H9 (cell line): ENCODE measurements at regions not wholly inside any gene's neighbourhood (a gene's known extent, or its start where the extent isn't known, plus 50 kb on each side); places are given as distances from the start of the nearest gene placed in this dataset.

Experiments used
- DNase-seq: peaks from one replicate; pipeline ENCODE4 v3.0.0-alpha.2; 2017
- H2AFZ ChIP-seq: one replicate; pipeline ENCODE4 v1.6.1; 2013; ENCODE audit warnings: mild to moderate bottlenecking, low read length, control low read depth, moderate library complexity
- H2AK5ac ChIP-seq: 2 replicates; pipeline ENCODE4 v1.6.1; 2013; ENCODE audit warnings: low read length, control low read depth, mixed read lengths; ENCODE audit not compliant: insufficient read length
- H2BK120ac ChIP-seq: one replicate; pipeline ENCODE4 v1.6.1; 2013; ENCODE audit warnings: low read depth, mild to moderate bottlenecking, low read length, control low read depth, inconsistent platforms; ENCODE audit not compliant: poor library complexity, severe bottlenecking
- H2BK12ac ChIP-seq: 2 replicates; pipeline ENCODE4 v1.6.1; 2013; ENCODE audit warnings: low read length, control low read depth, mixed read lengths, low read depth; ENCODE audit not compliant: insufficient read length
- H2BK15ac ChIP-seq: 2 replicates; pipeline ENCODE4 v1.6.1; 2013; ENCODE audit warnings: low read depth, low read length, control low read depth
- H2BK20ac ChIP-seq: one replicate; pipeline ENCODE4 v1.6.1; 2013; ENCODE audit warnings: low read depth, mild to moderate bottlenecking, low read length, control low read depth, inconsistent platforms; ENCODE audit not compliant: poor library complexity, severe bottlenecking
- H2BK5ac ChIP-seq: 2 replicates; pipeline ENCODE4 v1.6.1; 2013; ENCODE audit warnings: low read length, control low read depth, mixed read lengths; ENCODE audit not compliant: insufficient read length
- H3K14ac ChIP-seq: 2 replicates; pipeline ENCODE4 v1.6.1; 2013; ENCODE audit warnings: low read length, control low read depth; ENCODE audit not compliant: insufficient read depth
- H3K18ac ChIP-seq: 2 replicates; pipeline ENCODE4 v1.6.1; 2013; ENCODE audit warnings: low read depth, mild to moderate bottlenecking, mixed read lengths, low read length, control low read depth; ENCODE audit not compliant: insufficient read length
- H3K23ac ChIP-seq: 2 replicates; pipeline ENCODE4 v1.6.1; 2013; ENCODE audit warnings: low read length, control low read depth, mixed read lengths, low read depth; ENCODE audit not compliant: insufficient read length
- H3K23me2 ChIP-seq: 2 replicates; pipeline ENCODE4 v1.6.1; 2013; ENCODE audit warnings: low read depth, mild to moderate bottlenecking, mixed read lengths, low read length, control low read depth; ENCODE audit not compliant: insufficient read length, poor library complexity, severe bottlenecking
- H3K27ac ChIP-seq: 2 replicates; pipeline ENCODE4 v1.5.1; 2013; ENCODE audit warnings: low read length, control low read depth, mixed read lengths, low read depth; ENCODE audit not compliant: insufficient read length
- H3K27me3 ChIP-seq: 2 replicates; pipeline ENCODE4 v1.6.1; 2013; ENCODE audit warnings: low read length, control low read depth, inconsistent platforms; ENCODE audit not compliant: insufficient read depth
- H3K4ac ChIP-seq: 2 replicates; pipeline ENCODE4 v1.6.1; 2013; ENCODE audit warnings: low read depth, mild to moderate bottlenecking, control low read depth, inconsistent platforms, low read length, moderate library complexity
- H3K4me1 ChIP-seq: 2 replicates; pipeline ENCODE4 v1.6.1; 2013; ENCODE audit warnings: low read length, control low read depth, inconsistent platforms; ENCODE audit not compliant: insufficient read depth
- H3K4me2 ChIP-seq: 2 replicates; pipeline ENCODE4 v1.6.1; 2013; ENCODE audit warnings: low read length, control low read depth, mixed read lengths; ENCODE audit not compliant: insufficient read length, insufficient read depth
- H3K56ac ChIP-seq: 2 replicates; pipeline ENCODE4 v1.6.1; 2013; ENCODE audit warnings: low read depth, mild to moderate bottlenecking, mixed read lengths, low read length, control low read depth; ENCODE audit not compliant: insufficient read length
- H3K79me1 ChIP-seq: 2 replicates; pipeline ENCODE4 v1.6.1; 2013; ENCODE audit warnings: low read depth, mild to moderate bottlenecking, moderate library complexity, low read length, control low read depth, inconsistent platforms; ENCODE audit not compliant: insufficient read depth, poor library complexity, severe bottlenecking
- H3K79me2 ChIP-seq: 2 replicates; pipeline ENCODE4 v1.6.1; 2013; ENCODE audit warnings: low read length, control low read depth, inconsistent platforms; ENCODE audit not compliant: insufficient read depth
- H3K9ac ChIP-seq: 2 replicates; pipeline ENCODE4 v1.6.1; 2013; ENCODE audit warnings: low read length, control low read depth, mixed read lengths; ENCODE audit not compliant: insufficient read length; ENCODE audit errors: extremely low read depth
- H3K9me3 ChIP-seq: one replicate; pipeline ENCODE4 v1.6.1; 2013; ENCODE audit warnings: low read depth, low read length, inconsistent platforms; ENCODE audit not compliant: control insufficient read depth
- H3T11ph ChIP-seq: one replicate; pipeline ENCODE4 v1.6.1; 2013; ENCODE audit warnings: mild to moderate bottlenecking, low read length, control low read depth, inconsistent platforms
- H4K20me1 ChIP-seq: one replicate; pipeline ENCODE4 v1.6.1; 2013; ENCODE audit not compliant: control insufficient read depth, insufficient read length, insufficient read depth
- H4K5ac ChIP-seq: 2 replicates; pipeline ENCODE4 v1.6.1; 2013; ENCODE audit warnings: low read depth, mild to moderate bottlenecking, mixed read lengths, low read length, control low read depth; ENCODE audit not compliant: insufficient read length
- H4K8ac ChIP-seq: replicated peaks from 2 replicates; pipeline ENCODE4 v1.6.1; 2013; ENCODE audit warnings: low read length, control low read depth, mixed read lengths, low read depth; ENCODE audit not compliant: insufficient read length
- H4K91ac ChIP-seq: 2 replicates; pipeline ENCODE4 v1.6.1; 2013; ENCODE audit warnings: low read depth, mild to moderate bottlenecking, moderate library complexity, mixed read lengths, low read length, control low read depth; ENCODE audit not compliant: insufficient read length
- H3K27ac Mint-ChIP-seq, 3 experiments: 2 replicates in 2 of 3; 3 replicates in 1 of 3; pipeline ENCODE4 v1.8.0; 2020 to 2021; ENCODE audit warnings: mixed read lengths in 3 of 3, mild to moderate bottlenecking in 1 of 3, moderate library complexity in 1 of 3
- H3K27me3 Mint-ChIP-seq: 2 replicates; pipeline ENCODE4 v1.8.0; 2021; ENCODE audit warnings: low read depth, mild to moderate bottlenecking, moderate library complexity, mixed read lengths
- H3K36me3 Mint-ChIP-seq, 3 experiments: 2 replicates in 2 of 3; 3 replicates in 1 of 3; pipeline ENCODE4 v1.8.0; 2020 to 2021; ENCODE audit warnings: low read depth in 3 of 3, mixed read lengths in 3 of 3; ENCODE audit not compliant: insufficient read depth in 1 of 3
- H3K4me1 Mint-ChIP-seq, 2 experiments: 2 replicates each; pipeline ENCODE4 v1.8.0; 2020; ENCODE audit warnings: mixed read lengths in 2 of 2
- H3K4me3 Mint-ChIP-seq, 2 experiments: 2 replicates in 1 of 2; 3 replicates in 1 of 2; pipeline ENCODE4 v1.8.0; 2020 to 2021; ENCODE audit warnings: mild to moderate bottlenecking in 2 of 2, mixed read lengths in 2 of 2, moderate library complexity in 1 of 2
- H3K9me3 Mint-ChIP-seq, 2 experiments: 2 replicates in 1 of 2; 3 replicates in 1 of 2; pipeline ENCODE4 v1.8.0; 2020; ENCODE audit warnings: mild to moderate bottlenecking in 2 of 2, mixed read lengths in 2 of 2, moderate library complexity in 1 of 2
- CTCF ChIP-seq: fragments of 200-600 bp; sonication (generic); conservative IDR thresholded peaks from 3 replicates; pipeline ENCODE4 v1.8.0; 2021; ENCODE audit warnings: antibody characterized with exemption, mild to moderate bottlenecking
- WGBS: extraction: QIAGEN DNeasy Blood & Tissue Kit; methylation state at CpG from one replicate; pipeline ENCODE4 v1.1.7; 2013; ENCODE audit warnings: missing lambda C conversion rate, low lambda C conversion rate, mixed read lengths; ENCODE audit not compliant: insufficient read length; ENCODE audit errors: extremely low coverage; 5-methylcytosine and 5-hydroxymethylcytosine counted together

GRCh38 chr10:36171953-36172940 lies 530.2 kb upstream of the FZD8 start:
- Histone ChIP-seq H3K79me2 (no peaks in the 10 kb centered on the region), H2BK120ac (no peak overlapping the region), H3K79me1 (no peaks in the 10 kb centered on the region), H3T11ph (no peak overlapping the region), H4K91ac (no peak overlapping the region), H4K20me1 (no peaks in the 10 kb centered on the region), H2BK15ac (no peak overlapping the region), H2BK5ac (no peak overlapping the region), H3K23ac (no peak overlapping the region), H4K8ac (no peak overlapping the region), H2BK12ac (no peak overlapping the region), H3K9ac (no peak overlapping the region), H3K23me2 (no peaks in the 10 kb centered on the region), H4K5ac (no peak overlapping the region), H2AK5ac (no peak overlapping the region), H3K18ac (no peak overlapping the region), H3K14ac (no peak overlapping the region), H2AFZ (no peak overlapping the region), H3K4ac (no peak overlapping the region), H3K27ac (no peak overlapping the region), H2BK20ac (no peak overlapping the region), H3K56ac (no peak overlapping the region), H3K27me3 (no peaks in the 10 kb centered on the region), H3K9me3 (no peaks in the 10 kb centered on the region), H3K4me1 (peaks cover 4% of the 10 kb centered on the region; the same call in 1 of the 2 replicates), H3K4me2 (no peak overlapping the region)
- Mint-ChIP-seq H3K4me3 (no peak overlapping the region), H3K36me3 (no peaks in the 10 kb centered on the region; a peak in 2 of 7 replicates), H3K27me3 (no peaks in the 10 kb centered on the region; the same call in 1 of the 2 replicates), H3K9me3 (no peaks in the 10 kb centered on the region; a peak in 1 of 5 replicates), H3K4me1 (peaks cover 47% of the 10 kb centered on the region in 2 experiments), H3K27ac (peak overlapping the region in 1 of 3 experiments; percentile 42; a peak in 2 of 7 replicates)
- no peak for TF ChIP-seq CTCF
- no peak for DNase-seq
- WGBS = no CpG with 5 or more reads among the region's 10 CpGs
